Mesodermal cell (in vitro differentiated cells): ENCODE measurements at regions not wholly inside any gene's neighbourhood (a gene's known extent, or its start where the extent isn't known, plus 50 kb on each side); places are given as distances from the start of the nearest gene placed in this dataset.

Experiments used
- H3K27ac ChIP-seq: 2 replicates; pipeline ENCODE4 v1.7.0; 2013; ENCODE audit warnings: mild to moderate bottlenecking, low read depth, low read length, moderate library complexity; ENCODE audit not compliant: severe bottlenecking
- H3K36me3 ChIP-seq: 2 replicates; pipeline ENCODE4 v1.7.1; 2013; ENCODE audit warnings: mild to moderate bottlenecking, low read length, moderate library complexity; ENCODE audit not compliant: control insufficient read depth, insufficient read depth
- H3K4me1 ChIP-seq: one replicate; pipeline ENCODE4 v1.7.1; 2013; ENCODE audit warnings: mild to moderate bottlenecking, low read length; ENCODE audit not compliant: insufficient read depth, control insufficient read depth, poor library complexity, severe bottlenecking
- H3K4me3 ChIP-seq: 2 replicates; pipeline ENCODE4 v1.7.0; 2013; ENCODE audit warnings: low read length, control low read depth, mild to moderate bottlenecking; ENCODE audit not compliant: insufficient read depth, poor library complexity, severe bottlenecking; ENCODE audit errors: extremely low read depth
- H3K9me3 ChIP-seq: 2 replicates; pipeline ENCODE4 v1.7.1; 2013; ENCODE audit warnings: mild to moderate bottlenecking, low read length, moderate library complexity; ENCODE audit not compliant: control insufficient read depth
- WGBS, 2 experiments: methylation state at CpG; one replicate each; pipeline ENCODE4 v1.1.5; 2013; ENCODE audit warnings: missing lambda C conversion rate in 2 of 2; ENCODE audit not compliant: insufficient coverage in 2 of 2; 5-methylcytosine and 5-hydroxymethylcytosine counted together

GRCh38 chr7:46134385-46134784 lies 213.3 kb upstream of the IGFBP3 start:
- H3K27ac ChIP-seq, result no peak overlapping the region
- no peaks in the 10 kb centered on the region for H3K36me3 ChIP-seq
- no peaks in the 10 kb centered on the region for H3K9me3 ChIP-seq
- H3K4me3 ChIP-seq, result no peak overlapping the region
- whole genome bisulfite sequencing, 2 experiments, result 86 to 96% methylated on average over 3 of the region's 4 CpGs
- H3K4me1 ChIP-seq, result no peaks in the 10 kb centered on the region

DNA sequence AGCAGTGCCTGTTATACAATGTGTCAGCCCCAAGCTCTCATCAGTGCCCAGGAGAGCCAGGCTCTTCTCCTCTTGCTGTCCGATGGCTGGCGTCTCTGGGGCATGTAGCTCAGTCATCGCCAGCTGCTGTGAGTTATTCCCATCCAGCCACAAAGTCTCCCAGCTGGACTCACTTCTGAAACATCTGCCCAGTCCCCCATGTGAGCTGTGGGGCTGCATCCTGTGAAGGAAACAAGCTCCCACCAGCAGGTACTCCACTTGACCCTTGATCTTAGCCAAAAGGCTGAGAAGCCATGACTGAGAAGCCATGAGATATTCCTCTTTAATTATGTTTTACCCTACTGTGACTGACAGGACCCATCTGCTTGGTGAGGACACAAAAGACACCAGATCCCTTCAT lies 212.7 kb upstream of the IGFBP3 start:
- 89 to 100% methylated on average over 3 of the region's 3 CpGs for WGBS, 2 experiments
- Histone ChIP-seq H3K4me1 (no peaks in the 10 kb centered on the region), H3K9me3 (no peaks in the 10 kb centered on the region), H3K4me3 (no peak overlapping the region), H3K27ac (no peak overlapping the region), H3K36me3 (no peaks in the 10 kb centered on the region)

- Histone ChIP-seq H3K4me3 (no peak overlapping the region), H3K36me3 (no peaks in the 10 kb centered on the region), H3K4me1 (no peaks in the 10 kb centered on the region), H3K27ac (no peak overlapping the region), H3K9me3 (no peaks in the 10 kb centered on the region)
- WGBS, 2 experiments, result 60 to 80% methylated on average over 1 to 3 of the region's 6 CpGs
Measured at GRCh38 chr7:46133072-46133471, 212.0 kb upstream of the IGFBP3 start.

- Histone ChIP-seq H3K4me1 (no peaks in the 10 kb centered on the region), H3K9me3 (no peaks in the 10 kb centered on the region), H3K4me3 (no peak overlapping the region), H3K36me3 (no peaks in the 10 kb centered on the region), H3K27ac (no peak overlapping the region)
- 74 to 85% methylated on average over 8 of the region's 8 CpGs for WGBS, 2 experiments
Measured at GRCh38 chr7:46131916-46132795, 211.1 kb upstream of the IGFBP3 start.

DNA sequence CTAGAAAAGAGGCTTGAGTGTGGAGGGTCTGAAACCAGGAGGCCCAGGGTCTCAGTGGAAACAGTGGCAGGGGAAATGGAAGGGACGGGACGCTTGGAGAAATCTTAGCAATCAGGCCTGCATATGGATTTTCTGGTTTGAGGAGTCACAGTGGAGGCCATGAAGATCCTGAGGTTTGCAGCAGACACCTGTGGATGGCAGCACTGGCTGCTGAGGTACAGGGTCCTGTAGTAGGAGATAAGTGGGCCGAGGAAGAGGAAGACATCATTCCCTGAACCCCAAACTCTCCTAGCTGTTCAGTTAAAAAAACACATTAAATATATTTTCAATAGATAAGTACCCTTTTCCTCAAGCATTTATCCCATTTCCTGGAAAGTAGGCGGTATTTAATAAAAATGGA lies 208.8 kb upstream of the IGFBP3 start:
- Histone ChIP-seq H3K36me3 (no peaks in the 10 kb centered on the region), H3K9me3 (no peaks in the 10 kb centered on the region), H3K4me3 (no peak overlapping the region), H3K4me1 (no peaks in the 10 kb centered on the region), H3K27ac (no peak overlapping the region)
- 46 to 56% methylated on average over 2 of the region's 4 CpGs for WGBS, 2 experiments

DNA sequence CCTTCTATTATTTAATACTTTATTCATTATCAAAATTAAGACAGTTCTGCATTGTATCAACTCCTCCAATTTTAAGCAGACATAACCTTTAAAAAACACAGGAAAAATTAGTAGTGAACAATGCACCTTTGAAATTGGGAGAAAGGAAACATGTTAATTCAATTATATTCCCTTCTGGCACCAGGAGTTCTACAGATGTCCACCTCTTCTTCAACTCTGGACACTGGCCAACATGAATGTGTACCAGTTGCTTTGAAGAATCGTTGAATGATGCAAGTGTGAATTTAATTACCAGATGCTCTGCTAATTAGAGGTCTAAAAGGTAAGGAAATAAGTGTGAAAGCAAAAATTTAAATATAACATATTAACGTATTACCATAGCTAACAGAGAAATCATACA lies 206.7 kb upstream of the IGFBP3 start:
- no peaks in the 10 kb centered on the region for H3K4me1 ChIP-seq
- no CpG with 5 or more reads among the region's 2 CpGs for WGBS, 2 experiments
- no peak overlapping the region for H3K27ac ChIP-seq

GRCh38 chr7:46126675-46127300 lies 205.7 kb upstream of the IGFBP3 start:
- 100% methylated on average over 1 of the region's 2 CpGs for WGBS, 2 experiments
- Histone ChIP-seq H3K27ac (no peak overlapping the region), H3K4me1 (no peaks in the 10 kb centered on the region), H3K9me3 (no peaks in the 10 kb centered on the region), H3K4me3 (no peak overlapping the region), H3K36me3 (no peaks in the 10 kb centered on the region)

More for the DNA sequence above, 206.7 kb upstream of the IGFBP3 start:
- Histone ChIP-seq H3K36me3 (no peaks in the 10 kb centered on the region), H3K4me3 (no peak overlapping the region), H3K9me3 (no peaks in the 10 kb centered on the region)

GRCh38 chr7:46123756-46124343 lies 202.8 kb upstream of the IGFBP3 start:
- H3K4me3 ChIP-seq, result no peak overlapping the region
- 88 to 100% methylated on average over 1 to 3 of the region's 3 CpGs for WGBS, 2 experiments
- no peaks in the 10 kb centered on the region for H3K9me3 ChIP-seq
- H3K27ac ChIP-seq, result no peak overlapping the region
- H3K4me1 ChIP-seq, result no peaks in the 10 kb centered on the region
- H3K36me3 ChIP-seq, result no peaks in the 10 kb centered on the region

DNA sequence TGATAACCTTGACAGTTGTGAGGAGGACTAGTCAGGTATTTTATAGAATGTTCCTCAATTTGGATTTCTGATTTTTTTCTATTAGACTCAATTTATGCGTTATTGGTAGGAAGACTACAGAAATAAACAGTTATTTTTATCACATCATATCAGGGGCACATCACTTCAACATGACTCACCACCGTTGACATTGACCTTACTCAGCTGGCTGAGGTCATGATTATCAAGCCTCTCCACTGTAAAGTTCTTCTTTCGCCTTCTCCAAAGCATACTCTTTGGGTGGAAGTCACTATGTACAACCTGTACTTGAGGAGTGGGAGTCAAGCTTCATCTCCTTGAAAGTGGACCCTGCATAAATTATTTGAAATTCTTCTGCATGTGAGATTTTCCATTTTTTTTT lies 194.3 kb upstream of the IGFBP3 start:
- 100% methylated on average over 1 of the region's 3 CpGs; no CpG with 5 or more reads in 1 of the 2 experiments for WGBS, 2 experiments

DNA sequence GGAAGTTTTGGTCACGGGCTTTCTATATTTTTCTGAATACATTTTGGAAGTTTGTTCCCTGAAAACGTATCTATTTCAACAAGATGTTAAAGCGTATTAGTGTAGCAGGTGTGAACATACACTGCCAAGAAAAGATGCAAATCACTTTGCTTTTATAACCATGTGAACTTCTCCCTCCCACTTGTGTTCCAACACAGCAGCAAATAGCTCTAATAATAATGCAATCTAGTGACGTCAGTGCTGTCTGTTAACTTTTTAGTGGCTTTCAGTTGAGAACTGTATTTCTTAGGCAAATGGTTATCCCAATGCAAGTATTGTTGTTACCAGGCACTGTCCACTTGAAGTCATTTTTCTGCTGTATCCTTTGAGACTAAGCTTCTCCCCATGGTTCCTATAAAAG lies 188.4 kb upstream of the IGFBP3 start:
- H3K4me1 ChIP-seq, result no peaks in the 10 kb centered on the region
- no peaks in the 10 kb centered on the region for H3K36me3 ChIP-seq
- H3K9me3 ChIP-seq, result no peaks in the 10 kb centered on the region
- H3K27ac ChIP-seq, result no peak overlapping the region
- H3K4me3 ChIP-seq, result no peak overlapping the region
- WGBS, 2 experiments, result 83 to 100% methylated on average over 2 to 4 of the region's 4 CpGs

More for the DNA sequence above, 194.3 kb upstream of the IGFBP3 start:
- Histone ChIP-seq H3K4me3 (no peak overlapping the region), H3K4me1 (no peaks in the 10 kb centered on the region), H3K27ac (no peak overlapping the region), H3K9me3 (no peaks in the 10 kb centered on the region), H3K36me3 (no peaks in the 10 kb centered on the region)
